Cardiac muscle cell (in vitro differentiated cells and primary cell): ENCODE measurements at regions not wholly inside any gene's neighbourhood (a gene's known extent, or its start where the extent isn't known, plus 50 kb on each side); places are given as distances from the start of the nearest gene placed in this dataset.

Experiments
- DNase-seq, 2 donors: peaks; one replicate each; pipeline versions ENCODE4 v3.0.0 to v3.0.0-alpha.2; 2010 to 2017; ENCODE audit warnings: low read depth in 1 of 2, low spot score in 1 of 2
- H3K27ac ChIP-seq: fragments of 200-600 bp; sonication (generic); 2 replicates; pipeline ENCODE4 v1.5.1; 2016
- H3K27me3 ChIP-seq: fragments of 200-600 bp; sonication (generic); 2 replicates; pipeline ENCODE4 v1.6.0; 2016; ENCODE audit warnings: control low read depth
- H3K36me3 ChIP-seq: fragments of 200-600 bp; sonication (generic); 2 replicates; pipeline ENCODE4 v1.5.1; 2016; ENCODE audit warnings: control low read depth
- H3K4me1 ChIP-seq: fragments of 200-600 bp; sonication (generic); 2 replicates; pipeline ENCODE4 v1.8.1; 2017; ENCODE audit warnings: low read depth, mild to moderate bottlenecking, mixed run types
- H3K4me3 ChIP-seq: fragments of 200-600 bp; sonication (generic); 2 replicates; pipeline ENCODE4 v1.5.1; 2016; ENCODE audit warnings: mild to moderate bottlenecking
- H3K9me3 ChIP-seq: fragments of 200-600 bp; sonication (generic); 2 replicates; pipeline ENCODE4 v1.5.1; 2017; ENCODE audit warnings: low read depth, mild to moderate bottlenecking, control low read depth
- TF ChIP-seq, protein P1 (sequence below): IDR thresholded peaks from 2 replicates; pipeline ENCODE4 v1.5.1; 2012; ENCODE audit warnings: low read depth, mild to moderate bottlenecking, low read length

DNA sequence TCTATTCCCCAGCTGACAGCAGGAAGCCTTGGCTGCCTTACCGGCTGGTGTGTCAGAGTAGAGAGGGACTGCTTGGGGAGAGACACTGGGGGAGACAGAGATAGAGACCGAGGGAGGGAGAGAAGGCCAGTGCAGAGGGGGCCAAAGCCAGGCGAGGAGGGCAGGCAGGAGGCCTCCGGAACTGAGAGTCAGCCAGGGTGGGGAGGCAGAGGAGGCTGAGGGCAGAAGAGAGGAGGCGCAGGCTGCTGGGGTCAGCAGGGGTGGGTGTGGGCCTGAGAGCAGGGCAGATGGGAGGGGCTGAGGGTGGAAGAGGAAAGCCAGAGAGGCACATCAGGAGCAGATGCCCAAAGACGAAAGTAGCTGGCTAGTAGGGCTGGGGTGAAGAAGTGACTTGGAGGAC, 57.2 kb upstream of the PAX2 start:
- Histone ChIP-seq H3K27ac (no peak overlapping the region), H3K27me3 (peaks cover 64% of the 10 kb centered on the region), H3K9me3 (no peaks in the 10 kb centered on the region), H3K4me3 (no peak overlapping the region), H3K36me3 (no peaks in the 10 kb centered on the region), H3K4me1 (no peaks in the 10 kb centered on the region)
- TF ChIP-seq, protein P1, sequence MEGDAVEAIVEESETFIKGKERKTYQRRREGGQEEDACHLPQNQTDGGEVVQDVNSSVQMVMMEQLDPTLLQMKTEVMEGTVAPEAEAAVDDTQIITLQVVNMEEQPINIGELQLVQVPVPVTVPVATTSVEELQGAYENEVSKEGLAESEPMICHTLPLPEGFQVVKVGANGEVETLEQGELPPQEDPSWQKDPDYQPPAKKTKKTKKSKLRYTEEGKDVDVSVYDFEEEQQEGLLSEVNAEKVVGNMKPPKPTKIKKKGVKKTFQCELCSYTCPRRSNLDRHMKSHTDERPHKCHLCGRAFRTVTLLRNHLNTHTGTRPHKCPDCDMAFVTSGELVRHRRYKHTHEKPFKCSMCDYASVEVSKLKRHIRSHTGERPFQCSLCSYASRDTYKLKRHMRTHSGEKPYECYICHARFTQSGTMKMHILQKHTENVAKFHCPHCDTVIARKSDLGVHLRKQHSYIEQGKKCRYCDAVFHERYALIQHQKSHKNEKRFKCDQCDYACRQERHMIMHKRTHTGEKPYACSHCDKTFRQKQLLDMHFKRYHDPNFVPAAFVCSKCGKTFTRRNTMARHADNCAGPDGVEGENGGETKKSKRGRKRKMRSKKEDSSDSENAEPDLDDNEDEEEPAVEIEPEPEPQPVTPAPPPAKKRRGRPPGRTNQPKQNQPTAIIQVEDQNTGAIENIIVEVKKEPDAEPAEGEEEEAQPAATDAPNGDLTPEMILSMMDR = no peak
- DNase-seq = no peak

DNA sequence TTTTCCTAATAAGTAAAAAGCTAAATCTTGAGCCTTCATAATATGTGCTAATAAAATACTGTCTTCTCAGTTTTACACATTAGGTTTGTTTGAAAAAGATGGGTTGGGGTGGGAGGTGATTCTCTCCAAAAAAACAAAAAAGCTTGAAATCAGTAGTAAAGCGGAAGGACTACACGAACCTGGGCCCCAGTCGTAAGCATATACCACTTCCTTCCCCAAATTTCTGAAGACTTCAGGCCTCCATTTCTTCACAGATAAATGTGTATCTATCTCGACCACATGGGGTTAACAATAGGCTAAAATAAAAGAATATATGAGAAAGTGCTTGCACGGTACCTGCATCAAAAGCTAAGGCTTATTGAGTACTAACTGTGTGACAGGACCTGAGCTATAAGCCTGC, 51.6 kb upstream of the PAX2 start:
- H3K27ac ChIP-seq = no peak overlapping the region
- no peak for DNase-seq
- H3K27me3 ChIP-seq = peaks cover 31% of the 10 kb centered on the region
- TF ChIP-seq, protein P1 = no peak
- no peaks in the 10 kb centered on the region for H3K36me3 ChIP-seq
- H3K4me1 ChIP-seq = no peaks in the 10 kb centered on the region
- no peak overlapping the region for H3K4me3 ChIP-seq
- no peaks in the 10 kb centered on the region for H3K9me3 ChIP-seq
